PC-3 (cell line): ENCODE measurements at regions not wholly inside any gene's neighbourhood (a gene's known extent, or its start where the extent isn't known, plus 50 kb on each side); places are given as distances from the start of the nearest gene placed in this dataset.

Experiments
- CTCF ChIP-seq: fragments of 300-600 bp; sonication (generic); conservative IDR thresholded peaks from 2 replicates; pipeline ENCODE4 v1.5.1; 2017; ENCODE audit warnings: antibody characterized with exemption, low read depth, mild to moderate bottlenecking, low read length
- EZH2phosphoT487 ChIP-seq: fragments of 300-600 bp; sonication (generic); IDR thresholded peaks from 2 replicates; pipeline ENCODE4 v1.6.1; 2018; ENCODE audit warnings: mild to moderate bottlenecking, antibody characterized with exemption, low read length, borderline replicate concordance

- no peak for TF ChIP-seq CTCF
- TF ChIP-seq EZH2phosphoT487 = no peak
These were observed 197.5 kb upstream of the ATP2B1 start for GRCh38 chr12:89906178-89906577.
